Mesendoderm (in vitro differentiated cells): ENCODE measurements at regions not wholly inside any gene's neighbourhood (a gene's known extent, or its start where the extent isn't known, plus 50 kb on each side); places are given as distances from the start of the nearest gene placed in this dataset.
"Not testable (repeated sequence)": the region's sequence is repeated elsewhere in the genome, so short reads cannot be mapped to it uniquely, and the experiment has no call there.

Source experiments
- DNase-seq: peaks from one replicate; pipeline ENCODE4 v3.0.0; 2013
- H2AK5ac ChIP-seq: 2 replicates; pipeline ENCODE4 v1.6.1; 2013; ENCODE audit warnings: low read length, inconsistent platforms
- H2BK120ac ChIP-seq: 2 replicates; pipeline ENCODE4 v1.6.1; 2013; ENCODE audit warnings: low read depth, mild to moderate bottlenecking, low read length, moderate library complexity, mixed read lengths
- H2BK15ac ChIP-seq: replicated peaks from 2 replicates; pipeline ENCODE4 v1.6.1; 2013; ENCODE audit warnings: low read depth, mild to moderate bottlenecking, moderate library complexity
- H2BK5ac ChIP-seq: 2 replicates; pipeline ENCODE4 v1.6.1; 2013; ENCODE audit warnings: low read length, inconsistent platforms
- H3K18ac ChIP-seq: 2 replicates; pipeline ENCODE4 v1.6.1; 2013; ENCODE audit warnings: mild to moderate bottlenecking, low read length, mixed read lengths
- H3K23ac ChIP-seq: one replicate; pipeline ENCODE4 v1.6.1; 2013; ENCODE audit warnings: low read length
- H3K27ac ChIP-seq: 2 replicates; pipeline ENCODE4 v1.5.1; 2013; ENCODE audit warnings: low read depth, mild to moderate bottlenecking, inconsistent platforms, low read length, moderate library complexity
- H3K27me3 ChIP-seq: 2 replicates; pipeline ENCODE4 v1.6.1; 2013; ENCODE audit warnings: low read length, control low read depth, mild to moderate bottlenecking, inconsistent platforms; ENCODE audit not compliant: insufficient read depth, poor library complexity
- H3K36me3 ChIP-seq: 2 replicates; pipeline ENCODE4 v1.6.1; 2013; ENCODE audit warnings: low read length, inconsistent platforms; ENCODE audit not compliant: control insufficient read depth, insufficient read depth
- H3K4ac ChIP-seq: one replicate; pipeline ENCODE4 v1.6.1; 2013; ENCODE audit warnings: low read depth, mild to moderate bottlenecking, low read length, moderate library complexity
- H3K4me1 ChIP-seq: 2 replicates; pipeline ENCODE4 v1.6.1; 2013; ENCODE audit warnings: low read depth, low read length, inconsistent platforms; ENCODE audit not compliant: control insufficient read depth
- H3K4me2 ChIP-seq: 2 replicates; pipeline ENCODE4 v1.6.1; 2013; ENCODE audit warnings: low read length
- H3K4me3 ChIP-seq: 2 replicates; pipeline ENCODE4 v1.5.1; 2013; ENCODE audit warnings: mild to moderate bottlenecking, low read length
- H3K56ac ChIP-seq: one replicate; pipeline ENCODE4 v1.6.1; 2013; ENCODE audit warnings: low read length
- H3K79me1 ChIP-seq: 2 replicates; pipeline ENCODE4 v1.6.1; 2013; ENCODE audit warnings: low read length, inconsistent platforms
- H3K79me2 ChIP-seq: 2 replicates; pipeline ENCODE4 v1.6.1; 2013; ENCODE audit warnings: mild to moderate bottlenecking, low read length; ENCODE audit not compliant: control insufficient read depth, insufficient read depth
- H3K9ac ChIP-seq: 2 replicates; pipeline ENCODE4 v1.6.1; 2013; ENCODE audit warnings: low read length, inconsistent platforms
- H4K5ac ChIP-seq: one replicate; pipeline ENCODE4 v1.6.1; 2013; ENCODE audit warnings: low read length
- H4K8ac ChIP-seq: one replicate; pipeline ENCODE4 v1.6.1; 2013; ENCODE audit warnings: low read depth, mild to moderate bottlenecking, control low read depth, low read length, moderate library complexity
- WGBS: extraction: QIAGEN DNeasy Blood & Tissue Kit; methylation state at CpG from one replicate; pipeline ENCODE4 v1.1.7; 2013; ENCODE audit warnings: low lambda C conversion rate, missing lambda C conversion rate; ENCODE audit not compliant: insufficient coverage; ENCODE audit errors: extremely low coverage; 5-methylcytosine and 5-hydroxymethylcytosine counted together

DNA sequence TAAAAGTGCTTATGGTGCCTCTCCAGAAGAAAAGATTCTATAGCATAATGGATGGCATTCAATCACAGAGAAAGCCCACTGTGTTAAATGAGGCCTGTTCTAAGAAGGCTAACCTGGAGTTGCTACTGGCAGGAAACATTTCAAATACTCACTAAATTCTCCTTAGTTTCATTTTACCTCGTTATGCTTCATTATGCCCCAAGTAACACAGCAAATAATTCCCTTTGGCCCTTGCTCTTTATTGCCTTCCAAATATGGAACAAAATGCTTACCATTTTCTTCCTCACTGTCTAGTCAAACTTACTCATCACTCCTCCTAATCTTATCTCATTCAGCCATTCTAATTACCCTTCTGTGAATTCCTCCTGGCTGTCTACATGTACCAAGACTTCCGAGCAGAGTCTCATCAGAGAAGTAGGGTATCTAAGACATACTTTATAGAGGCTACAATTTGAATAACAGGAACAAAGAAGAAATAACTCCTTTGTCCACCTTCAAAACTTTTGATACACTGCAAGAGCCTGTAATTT, 292.1 kb upstream of the CLEC14A start:
- no peak overlapping the region for H3K27ac ChIP-seq
- no peak overlapping the region for H2AK5ac ChIP-seq
- DNase-seq, result no peak
- H3K4me2 ChIP-seq, result no peak overlapping the region
- no peak overlapping the region for H2BK15ac ChIP-seq
- H3K4me1 ChIP-seq, result no peaks in the 10 kb centered on the region
- no peak overlapping the region for H3K4ac ChIP-seq
- H3K36me3 ChIP-seq, result no peaks in the 10 kb centered on the region
- no peaks in the 10 kb centered on the region for H3K79me2 ChIP-seq
- peak overlapping the region; percentile 56 for H4K8ac ChIP-seq
- no peak overlapping the region for H3K18ac ChIP-seq
- no peaks in the 10 kb centered on the region for H3K79me1 ChIP-seq
- H2BK120ac ChIP-seq, result no peak overlapping the region
- no peak overlapping the region for H3K9ac ChIP-seq
- no peak overlapping the region for H4K5ac ChIP-seq
- H3K23ac ChIP-seq, result no peak overlapping the region
- no peak overlapping the region for H3K4me3 ChIP-seq
- WGBS, result no CpG with 5 or more reads among the region's 2 CpGs
- H2BK5ac ChIP-seq, result no peak overlapping the region
- no peak overlapping the region for H3K56ac ChIP-seq
- H3K27me3 ChIP-seq, result no peaks in the 10 kb centered on the region

DNA sequence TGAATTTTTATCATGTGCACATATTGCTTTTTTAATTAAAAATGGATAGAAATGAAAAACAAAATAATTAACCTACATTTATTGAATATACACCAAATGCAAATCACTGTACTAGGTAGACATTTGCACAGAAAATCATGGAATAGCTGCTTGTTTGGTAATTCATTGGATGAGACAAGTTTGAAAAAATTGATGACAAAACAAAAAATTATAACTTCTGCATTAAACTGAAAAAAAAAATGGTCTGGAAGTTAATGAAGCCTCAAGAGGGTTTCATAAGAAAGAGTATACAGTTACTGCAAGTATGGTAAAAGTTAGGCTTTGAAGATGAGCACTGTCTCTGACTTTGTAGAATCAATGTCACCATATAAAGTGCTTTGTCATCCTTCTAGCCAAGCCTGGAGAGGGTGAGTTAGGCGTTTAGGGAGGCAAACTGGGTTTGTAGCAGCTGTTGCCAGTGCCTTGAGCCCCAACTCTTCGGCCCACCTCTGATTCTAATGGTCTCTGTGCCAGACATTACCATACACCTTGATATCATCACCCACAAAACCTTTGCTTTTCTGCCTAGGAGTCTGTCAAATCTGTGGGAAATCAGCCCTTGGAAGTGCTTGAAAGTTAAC, 291.1 kb upstream of the CLEC14A start:
- no peaks in the 10 kb centered on the region for H3K4me1 ChIP-seq
- peak overlapping the region; percentile 1 for H3K18ac ChIP-seq
- no peak overlapping the region for H4K8ac ChIP-seq
- H3K27me3 ChIP-seq, result no peaks in the 10 kb centered on the region
- H3K79me1 ChIP-seq, result no peaks in the 10 kb centered on the region
- H2BK15ac ChIP-seq, result no peak overlapping the region
- no peak overlapping the region for H3K4ac ChIP-seq
- no peak overlapping the region for H2AK5ac ChIP-seq
- no peaks in the 10 kb centered on the region for H3K36me3 ChIP-seq
- no peak for DNase-seq
- WGBS, result no CpG with 5 or more reads among the region's 2 CpGs
- no peak overlapping the region for H3K23ac ChIP-seq
- H3K79me2 ChIP-seq, result no peaks in the 10 kb centered on the region
- no peak overlapping the region for H3K27ac ChIP-seq
- H3K4me3 ChIP-seq, result no peak overlapping the region
- no peak overlapping the region for H2BK120ac ChIP-seq
- H3K4me2 ChIP-seq, result no peak overlapping the region
- no peak overlapping the region for H2BK5ac ChIP-seq
- no peak overlapping the region for H4K5ac ChIP-seq
- no peak overlapping the region for H3K9ac ChIP-seq
- H3K56ac ChIP-seq, result peak overlapping the region; percentile 28

DNA sequence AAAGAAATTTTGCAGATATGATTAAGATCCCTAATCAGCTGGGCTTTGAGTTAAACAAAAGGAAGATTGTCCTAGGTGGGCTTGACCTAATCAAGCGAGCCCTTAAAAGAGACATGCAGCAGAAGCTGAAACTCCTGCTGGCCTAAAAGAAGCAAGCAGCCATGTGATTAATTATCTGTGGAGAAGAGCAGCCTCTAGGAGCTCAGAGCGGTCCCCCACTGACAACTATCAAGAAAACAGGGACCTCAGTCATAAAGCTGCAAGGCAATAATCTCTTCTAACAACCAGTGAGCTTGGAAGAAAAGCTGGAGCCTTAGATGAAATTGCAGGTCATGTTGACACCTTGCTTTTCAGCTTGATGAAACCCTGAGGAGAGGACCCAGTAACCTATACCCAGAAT, 288.9 kb upstream of the CLEC14A start:
- H3K36me3 ChIP-seq, result no peaks in the 10 kb centered on the region
- H3K27me3 ChIP-seq, result no peaks in the 10 kb centered on the region
- H3K79me2 ChIP-seq, result no peaks in the 10 kb centered on the region
- H3K18ac ChIP-seq, result peak overlapping the region; percentile 63
- H4K8ac ChIP-seq, result no peak overlapping the region
- no peak overlapping the region for H2BK120ac ChIP-seq
- H3K9ac ChIP-seq, result no peak overlapping the region
- peak; percentile 60 for DNase-seq
- H3K4me3 ChIP-seq, result no peak overlapping the region
- H3K27ac ChIP-seq, result no peak overlapping the region
- no peak overlapping the region for H3K4ac ChIP-seq
- H2BK5ac ChIP-seq, result no peak overlapping the region
- H3K4me1 ChIP-seq, result no peaks in the 10 kb centered on the region
- no CpG with 5 or more reads among the region's 2 CpGs for WGBS
- no peaks in the 10 kb centered on the region for H3K79me1 ChIP-seq
- H3K56ac ChIP-seq, result no peak overlapping the region
- no peak overlapping the region for H3K4me2 ChIP-seq
- H4K5ac ChIP-seq, result no peak overlapping the region
- H2BK15ac ChIP-seq, result no peak overlapping the region
- H2AK5ac ChIP-seq, result no peak overlapping the region
- H3K23ac ChIP-seq, result no peak overlapping the region

DNA sequence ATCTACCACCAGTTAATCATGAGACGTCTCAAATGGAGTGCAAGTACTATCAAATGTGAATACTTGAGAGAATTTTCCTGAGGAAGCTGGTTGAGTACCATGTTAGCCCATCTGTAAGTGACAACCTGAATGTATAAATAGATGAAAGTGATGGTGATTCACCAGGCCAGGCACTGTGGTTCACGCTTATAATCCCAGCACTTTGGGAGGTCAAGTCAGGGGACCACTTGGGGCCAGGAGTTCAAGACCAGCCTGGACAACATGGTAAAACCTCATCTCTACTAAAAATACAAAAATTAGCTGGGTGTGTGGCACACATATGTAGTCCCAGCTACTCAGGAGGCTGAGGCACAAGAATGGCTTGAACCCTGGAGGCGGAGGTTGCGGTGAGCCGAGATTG, 288.0 kb upstream of the CLEC14A start:
- H3K36me3 ChIP-seq, DNase-seq, H3K23ac ChIP-seq, H2BK120ac ChIP-seq, H3K27ac ChIP-seq, H2BK15ac ChIP-seq, H3K18ac ChIP-seq, H3K9ac ChIP-seq, H2AK5ac ChIP-seq, H3K79me1 ChIP-seq, H3K27me3 ChIP-seq, H3K4ac ChIP-seq, H3K79me2 ChIP-seq, H3K4me3 ChIP-seq, H2BK5ac ChIP-seq, H3K56ac ChIP-seq, H3K4me1 ChIP-seq, H3K4me2 ChIP-seq, H4K5ac ChIP-seq, H4K8ac ChIP-seq: not testable (repeated sequence)
- no CpG with 5 or more reads among the region's 5 CpGs for WGBS

DNA sequence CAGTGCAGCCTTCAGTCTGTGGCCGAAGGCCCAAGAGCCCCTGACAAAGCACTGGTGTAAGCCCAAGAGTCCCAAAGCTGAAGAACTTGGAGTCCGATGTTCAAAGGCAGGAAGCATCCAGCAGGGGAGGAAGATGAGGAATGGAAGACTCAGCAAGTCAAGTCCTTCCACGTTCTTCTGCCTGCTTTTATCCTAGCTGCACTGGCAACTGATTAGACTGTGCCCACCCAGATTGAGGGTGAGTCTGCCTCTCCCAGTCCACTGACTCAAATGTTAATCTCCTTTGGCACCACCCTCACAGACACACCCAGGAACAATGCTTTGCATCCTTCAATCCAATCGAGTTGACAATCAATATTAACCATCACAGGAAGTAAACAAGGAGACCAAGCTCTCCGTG, 282.2 kb upstream of the CLEC14A start:
- not testable (repeated sequence) for H2BK15ac ChIP-seq, DNase-seq, H2BK5ac ChIP-seq, H4K8ac ChIP-seq, H3K27me3 ChIP-seq, H3K23ac ChIP-seq, H3K79me1 ChIP-seq, H3K79me2 ChIP-seq, H3K36me3 ChIP-seq, H3K27ac ChIP-seq, H3K4me1 ChIP-seq, H3K4me3 ChIP-seq, H2BK120ac ChIP-seq, H4K5ac ChIP-seq, H2AK5ac ChIP-seq, H3K9ac ChIP-seq, H3K56ac ChIP-seq, H3K4me2 ChIP-seq
- Histone ChIP-seq H3K18ac (peak overlapping the region; percentile 39), H3K4ac (peak overlapping the region; percentile 36)
- no CpG with 5 or more reads among the region's 5 CpGs for WGBS
